ENCODE measurements at regions not wholly inside any gene's neighbourhood (a gene's known extent, or its start where the extent isn't known, plus 50 kb on each side); places are given as distances from the start of the nearest gene placed in this dataset.

DNA sequence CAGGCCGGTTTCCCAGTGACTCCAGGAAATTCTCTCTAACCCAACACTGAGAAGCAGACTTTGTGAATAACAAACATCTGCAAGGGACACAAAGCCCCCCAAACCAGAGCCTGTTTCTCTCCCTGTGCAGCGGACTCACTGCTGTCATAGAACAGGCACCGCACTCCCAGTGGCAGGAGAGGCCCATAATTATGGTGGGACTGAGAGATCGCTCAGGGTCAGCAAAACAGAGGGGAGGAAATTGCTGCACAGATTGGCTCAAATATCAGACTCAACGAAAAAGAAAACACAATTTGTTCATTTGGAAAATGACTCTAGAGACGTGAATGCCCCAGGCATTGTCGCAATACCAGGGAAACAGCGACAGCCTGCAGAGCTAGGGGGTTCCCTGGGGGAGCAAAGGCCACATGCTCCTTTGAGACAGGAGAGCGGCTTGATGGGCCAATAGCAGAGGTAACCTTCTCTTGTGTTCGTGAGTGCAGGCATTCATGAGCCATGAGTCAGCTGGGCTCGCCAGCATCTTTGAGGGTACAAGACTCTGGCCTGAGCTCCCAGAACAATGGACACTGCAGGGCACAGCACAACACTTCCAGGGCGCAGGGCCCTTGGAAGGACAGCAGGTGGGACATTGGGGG, 143.3 kb upstream of the KLHL29 start:
- H3K4me1 ChIP-seq: peaks cover 11% of the 10 kb centered on the region
- peaks cover 6% of the 10 kb centered on the region for H3K27me3 Mint-ChIP-seq (ENCODE audit: insufficient read depth, low read depth)
- peaks cover 19% of the 10 kb centered on the region for H3K4me1 Mint-ChIP-seq
- no peaks in the 10 kb centered on the region for H3K27me3 ChIP-seq
- H3K36me3 Mint-ChIP-seq: no peaks in the 10 kb centered on the region
- no peak overlapping the region for H3K4me2 ChIP-seq
- no peak overlapping the region for H3K27ac Mint-ChIP-seq
- H3K9ac ChIP-seq: no peak overlapping the region
- no peak overlapping the region for H3K4me3 Mint-ChIP-seq
- H3K9me3 Mint-ChIP-seq: peaks cover 4% of the 10 kb centered on the region
- H3K36me3 ChIP-seq: no peaks in the 10 kb centered on the region
- no peak overlapping the region for H3K27ac ChIP-seq
- H3K79me2 ChIP-seq (ENCODE audit: low read depth): no peaks in the 10 kb centered on the region
- TF ChIP-seq EZH2phosphoT487 (IDR thresholded peaks at IDR 0.05) (no peak), EZH2 (IDR thresholded peaks at IDR 0.05) (no peak)
- TF ChIP-seq, protein P1, sequence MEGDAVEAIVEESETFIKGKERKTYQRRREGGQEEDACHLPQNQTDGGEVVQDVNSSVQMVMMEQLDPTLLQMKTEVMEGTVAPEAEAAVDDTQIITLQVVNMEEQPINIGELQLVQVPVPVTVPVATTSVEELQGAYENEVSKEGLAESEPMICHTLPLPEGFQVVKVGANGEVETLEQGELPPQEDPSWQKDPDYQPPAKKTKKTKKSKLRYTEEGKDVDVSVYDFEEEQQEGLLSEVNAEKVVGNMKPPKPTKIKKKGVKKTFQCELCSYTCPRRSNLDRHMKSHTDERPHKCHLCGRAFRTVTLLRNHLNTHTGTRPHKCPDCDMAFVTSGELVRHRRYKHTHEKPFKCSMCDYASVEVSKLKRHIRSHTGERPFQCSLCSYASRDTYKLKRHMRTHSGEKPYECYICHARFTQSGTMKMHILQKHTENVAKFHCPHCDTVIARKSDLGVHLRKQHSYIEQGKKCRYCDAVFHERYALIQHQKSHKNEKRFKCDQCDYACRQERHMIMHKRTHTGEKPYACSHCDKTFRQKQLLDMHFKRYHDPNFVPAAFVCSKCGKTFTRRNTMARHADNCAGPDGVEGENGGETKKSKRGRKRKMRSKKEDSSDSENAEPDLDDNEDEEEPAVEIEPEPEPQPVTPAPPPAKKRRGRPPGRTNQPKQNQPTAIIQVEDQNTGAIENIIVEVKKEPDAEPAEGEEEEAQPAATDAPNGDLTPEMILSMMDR (IDR thresholded peaks at IDR 0.05): no peak
- H2AFZ ChIP-seq (replicated peaks): no peak overlapping the region
- no peak overlapping the region for H3K4me3 ChIP-seq
- DNase-seq (ENCODE audit: low spot score): no peak
- no peaks in the 10 kb centered on the region for H3K9me3 ChIP-seq (ENCODE audit: low read depth)
- H3F3A ChIP-seq (ENCODE audit: low read depth): no peaks in the 10 kb centered on the region
- H4K20me1 ChIP-seq (ENCODE audit: low read depth): no peaks in the 10 kb centered on the region

DNA sequence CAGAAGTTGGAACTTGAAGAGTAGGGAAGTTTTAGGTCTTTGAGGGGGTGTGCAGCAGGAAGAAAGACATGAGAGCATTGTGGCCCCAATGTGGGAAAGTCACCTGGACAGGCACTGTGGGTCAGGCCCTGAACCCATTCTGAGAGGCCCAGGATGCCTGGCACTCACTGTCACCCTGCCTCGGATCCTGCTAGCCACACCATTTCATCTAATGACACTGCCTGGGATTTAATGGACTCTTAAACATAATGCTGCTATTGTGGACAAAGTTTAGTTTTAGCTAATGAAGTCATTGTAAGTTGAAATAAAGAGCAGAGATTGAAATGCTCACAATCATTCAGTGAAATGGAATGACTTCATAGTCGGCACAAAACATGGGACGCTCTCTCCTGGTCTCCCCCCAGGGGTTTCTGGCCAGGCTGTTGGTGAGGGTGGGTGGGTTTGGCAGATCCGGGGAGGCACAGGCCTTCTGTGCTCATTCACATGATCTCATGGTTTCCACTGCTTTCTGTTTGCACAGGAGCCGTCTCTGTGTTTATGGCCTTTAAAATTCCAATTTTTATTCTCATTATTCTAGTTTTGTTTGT, 141.8 kb upstream of the KLHL29 start:
- no peak overlapping the region for H2AFZ ChIP-seq (replicated peaks)
- Mint-ChIP-seq H3K4me1 (peaks cover 22% of the 10 kb centered on the region), H3K36me3 (no peaks in the 10 kb centered on the region), H3K27ac (no peak overlapping the region), H3K4me3 (no peak overlapping the region), H3K27me3 (ENCODE audit: insufficient read depth, low read depth) (peaks cover 6% of the 10 kb centered on the region), H3K9me3 (peaks cover 4% of the 10 kb centered on the region)
- peaks cover 11% of the 10 kb centered on the region for H3K4me1 ChIP-seq
- H3F3A ChIP-seq (ENCODE audit: low read depth): no peaks in the 10 kb centered on the region
- H3K9me3 ChIP-seq (ENCODE audit: low read depth): no peaks in the 10 kb centered on the region
- no peak overlapping the region for H3K4me2 ChIP-seq
- no peaks in the 10 kb centered on the region for H4K20me1 ChIP-seq (ENCODE audit: low read depth)
- no peak overlapping the region for H3K4me3 ChIP-seq
- H3K9ac ChIP-seq: no peak overlapping the region
- no peaks in the 10 kb centered on the region for H3K27me3 ChIP-seq
- no peak for TF ChIP-seq EZH2phosphoT487 (IDR thresholded peaks at IDR 0.05)
- TF ChIP-seq EZH2 (IDR thresholded peaks at IDR 0.05): no peak
- TF ChIP-seq, protein P1 (IDR thresholded peaks at IDR 0.05): no peak
- no peak overlapping the region for H3K27ac ChIP-seq
- no peaks in the 10 kb centered on the region for H3K36me3 ChIP-seq
- H3K79me2 ChIP-seq (ENCODE audit: low read depth): no peaks in the 10 kb centered on the region
- no peak for DNase-seq (ENCODE audit: low spot score)

DNA sequence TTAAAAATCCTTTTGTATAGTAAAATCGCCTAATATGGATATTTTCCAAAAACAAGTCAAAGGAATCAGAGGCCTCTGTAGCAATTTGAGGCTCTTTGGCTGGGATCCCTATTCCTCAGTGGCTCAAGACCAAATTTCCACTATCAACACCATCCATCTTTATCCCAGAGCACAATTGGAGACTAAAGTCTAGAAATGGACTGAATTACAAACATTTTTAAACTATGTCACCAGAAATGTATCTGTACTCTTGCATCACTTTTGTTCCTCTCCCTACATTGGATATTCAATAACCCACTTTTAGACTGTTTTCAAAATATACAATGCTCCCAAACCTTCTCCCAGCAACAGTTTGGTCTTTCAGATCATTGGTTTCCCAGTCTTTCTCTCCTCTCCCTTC, 140.4 kb upstream of the KLHL29 start:
- Histone ChIP-seq H3K4me1 (peaks cover 8% of the 10 kb centered on the region), H3K27ac (no peak overlapping the region), H3F3A (ENCODE audit: low read depth) (no peaks in the 10 kb centered on the region), H2AFZ (replicated peaks) (no peak overlapping the region), H3K9ac (no peak overlapping the region), H4K20me1 (ENCODE audit: low read depth) (no peaks in the 10 kb centered on the region), H3K9me3 (ENCODE audit: low read depth) (no peaks in the 10 kb centered on the region), H3K4me3 (no peak overlapping the region), H3K4me2 (no peak overlapping the region), H3K79me2 (ENCODE audit: low read depth) (no peaks in the 10 kb centered on the region), H3K27me3 (no peaks in the 10 kb centered on the region), H3K36me3 (no peaks in the 10 kb centered on the region)
- Mint-ChIP-seq H3K4me1 (peaks cover 15% of the 10 kb centered on the region), H3K36me3 (no peaks in the 10 kb centered on the region), H3K27ac (no peak overlapping the region), H3K4me3 (no peak overlapping the region), H3K9me3 (peaks cover 1% of the 10 kb centered on the region), H3K27me3 (ENCODE audit: insufficient read depth, low read depth) (peaks cover 7% of the 10 kb centered on the region)
- no peak for TF ChIP-seq EZH2phosphoT487 (IDR thresholded peaks at IDR 0.05)
- no peak for TF ChIP-seq EZH2 (IDR thresholded peaks at IDR 0.05)
- TF ChIP-seq, protein P1 (IDR thresholded peaks at IDR 0.05): no peak
- DNase-seq (ENCODE audit: low spot score): no peak
